ENCODE measurements at regions not wholly inside any gene's neighbourhood (a gene's known extent, or its start where the extent isn't known, plus 50 kb on each side); places are given as distances from the start of the nearest gene placed in this dataset.

DNA sequence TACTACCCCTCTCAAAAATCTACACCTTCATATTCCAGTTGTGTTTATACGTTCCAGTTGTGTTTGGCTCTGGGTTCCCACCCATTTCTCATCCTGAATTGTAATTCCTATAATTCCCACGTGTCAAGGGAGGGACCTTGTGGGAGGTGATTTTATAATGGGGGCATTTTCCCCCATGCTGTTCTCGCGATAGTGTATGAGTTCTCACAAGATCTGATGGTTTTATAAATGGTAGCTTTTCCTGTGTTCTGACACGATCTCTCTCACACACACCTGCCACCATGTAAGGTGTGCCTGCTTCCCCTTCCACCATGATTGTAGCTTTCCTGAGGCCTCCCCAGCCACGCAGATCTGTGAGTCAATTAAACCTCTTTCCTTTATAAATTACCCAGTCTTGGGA is 108.5 kb upstream of the ADAMTS16 start:
- no TSS peak for BruUV-seq (replicated peaks)
- Mint-ChIP-seq H3K27ac (ENCODE audit: unreplicated experiment) (no peak overlapping the region), H3K4me3 (ENCODE audit: low read depth, unreplicated experiment) (no peak overlapping the region), H3K9me3 (ENCODE audit: low read depth, unreplicated experiment) (peaks cover 13% of the 10 kb centered on the region), H3K36me3 (ENCODE audit: insufficient read depth, unreplicated experiment) (no peaks in the 10 kb centered on the region), H3K4me1 (ENCODE audit: low read depth, unreplicated experiment) (no peaks in the 10 kb centered on the region), H3K27me3 (ENCODE audit: unreplicated experiment) (no peaks in the 10 kb centered on the region)
- intact Hi-C loops (cut with micrococcal nuclease; ENCODE audit: unreplicated experiment): no loop called here
- no peak for TF ChIP-seq CTCF (IDR thresholded peaks at IDR 0.05; ENCODE audit: unreplicated experiment)
- CTCF ChIA-PET: no interaction called here
- DNase-seq: no peak

GRCh38 chr5:5037674-5038073 is 102.5 kb upstream of the ADAMTS16 start:
- no peaks in the 10 kb centered on the region for H3K4me1 Mint-ChIP-seq (ENCODE audit: low read depth, unreplicated experiment)
- no peak for DNase-seq
- H3K4me3 Mint-ChIP-seq (ENCODE audit: low read depth, unreplicated experiment): no peak overlapping the region
- no peak for TF ChIP-seq CTCF (IDR thresholded peaks at IDR 0.05; ENCODE audit: unreplicated experiment)
- BruUV-seq (replicated peaks): no TSS peak
- CTCF ChIA-PET: no interaction called here
- intact Hi-C loops (cut with micrococcal nuclease; ENCODE audit: unreplicated experiment): no loop called here
- no peaks in the 10 kb centered on the region for H3K36me3 Mint-ChIP-seq (ENCODE audit: insufficient read depth, unreplicated experiment)
- H3K9me3 Mint-ChIP-seq (ENCODE audit: low read depth, unreplicated experiment): peaks cover 7% of the 10 kb centered on the region
- H3K27me3 Mint-ChIP-seq (ENCODE audit: unreplicated experiment): no peaks in the 10 kb centered on the region
- no peak overlapping the region for H3K27ac Mint-ChIP-seq (ENCODE audit: unreplicated experiment)

DNA sequence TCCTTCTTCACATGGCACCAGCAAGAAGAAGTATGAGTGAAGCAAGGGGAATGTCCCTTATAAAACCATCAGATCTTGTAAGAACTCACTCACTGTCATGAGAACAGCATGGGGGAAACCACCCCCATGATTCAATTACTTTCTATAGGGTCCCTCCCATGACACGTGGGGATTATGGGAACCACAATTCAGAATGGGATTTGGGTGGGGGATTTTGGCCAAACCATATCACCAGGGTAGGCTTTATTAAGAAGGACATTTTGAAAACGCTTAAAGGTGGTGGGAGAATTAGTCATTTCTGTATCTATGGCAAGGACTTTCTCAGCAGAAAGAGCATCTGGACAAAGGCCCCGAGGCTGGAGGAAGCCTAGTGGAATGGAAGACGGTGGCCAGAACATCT is 100.2 kb upstream of the ADAMTS16 start:
- no TSS peak for BruUV-seq (replicated peaks)
- Mint-ChIP-seq H3K27me3 (ENCODE audit: unreplicated experiment) (no peaks in the 10 kb centered on the region), H3K4me3 (ENCODE audit: low read depth, unreplicated experiment) (no peak overlapping the region), H3K36me3 (ENCODE audit: insufficient read depth, unreplicated experiment) (no peaks in the 10 kb centered on the region), H3K4me1 (ENCODE audit: low read depth, unreplicated experiment) (no peaks in the 10 kb centered on the region), H3K27ac (ENCODE audit: unreplicated experiment) (no peak overlapping the region), H3K9me3 (ENCODE audit: low read depth, unreplicated experiment) (peaks cover 5% of the 10 kb centered on the region)
- DNase-seq: no peak
- intact Hi-C loops (cut with micrococcal nuclease; ENCODE audit: unreplicated experiment): no loop called here
- CTCF ChIA-PET: no interaction called here
- no peak for TF ChIP-seq CTCF (IDR thresholded peaks at IDR 0.05; ENCODE audit: unreplicated experiment)

- CTCF ChIA-PET: no interaction called here
- no TSS peak for BruUV-seq (replicated peaks)
- Mint-ChIP-seq H3K9me3 (ENCODE audit: low read depth, unreplicated experiment) (peaks cover 5% of the 10 kb centered on the region), H3K4me1 (ENCODE audit: low read depth, unreplicated experiment) (no peaks in the 10 kb centered on the region), H3K36me3 (ENCODE audit: insufficient read depth, unreplicated experiment) (no peaks in the 10 kb centered on the region), H3K27me3 (ENCODE audit: unreplicated experiment) (no peaks in the 10 kb centered on the region), H3K27ac (ENCODE audit: unreplicated experiment) (no peak overlapping the region), H3K4me3 (ENCODE audit: low read depth, unreplicated experiment) (no peak overlapping the region)
- intact Hi-C loops (cut with micrococcal nuclease; ENCODE audit: unreplicated experiment): no loop called here
- no peak for TF ChIP-seq CTCF (IDR thresholded peaks at IDR 0.05; ENCODE audit: unreplicated experiment)
- no peak for DNase-seq
Observed at GRCh38 chr5:5040712-5041111, 99.4 kb upstream of the ADAMTS16 start.

DNA sequence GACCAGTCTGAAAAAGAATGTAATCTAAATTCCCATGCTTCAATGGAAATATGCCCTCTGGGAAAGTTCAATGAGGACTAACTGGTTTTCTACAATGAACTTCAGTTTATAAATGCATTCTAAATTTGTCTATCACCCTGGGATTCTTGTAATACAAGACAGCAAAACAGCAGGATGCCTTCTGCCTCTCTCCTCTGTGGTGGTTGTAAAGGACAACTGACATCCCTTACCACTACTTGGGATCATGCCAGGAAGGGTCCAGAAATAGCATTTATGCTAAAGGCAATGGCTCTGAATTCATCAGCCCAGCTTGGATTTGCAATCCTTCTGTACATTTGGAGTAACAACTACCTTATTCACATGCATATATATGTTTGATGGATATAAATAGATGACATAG is 97.3 kb upstream of the ADAMTS16 start:
- no peak for TF ChIP-seq CTCF (IDR thresholded peaks at IDR 0.05; ENCODE audit: unreplicated experiment)
- Mint-ChIP-seq H3K36me3 (ENCODE audit: insufficient read depth, unreplicated experiment) (no peaks in the 10 kb centered on the region), H3K27ac (ENCODE audit: unreplicated experiment) (no peak overlapping the region), H3K27me3 (ENCODE audit: unreplicated experiment) (no peaks in the 10 kb centered on the region), H3K4me3 (ENCODE audit: low read depth, unreplicated experiment) (no peak overlapping the region), H3K4me1 (ENCODE audit: low read depth, unreplicated experiment) (no peaks in the 10 kb centered on the region), H3K9me3 (ENCODE audit: low read depth, unreplicated experiment) (no peaks in the 10 kb centered on the region)
- no peak for DNase-seq
- BruUV-seq (replicated peaks): no TSS peak
- intact Hi-C loops (cut with micrococcal nuclease; ENCODE audit: unreplicated experiment): no loop called here
- CTCF ChIA-PET: no interaction called here
